ENCODE measurements at regions not wholly inside any gene's neighbourhood (a gene's known extent, or its start where the extent isn't known, plus 50 kb on each side); places are given as distances from the start of the nearest gene placed in this dataset.

DNA sequence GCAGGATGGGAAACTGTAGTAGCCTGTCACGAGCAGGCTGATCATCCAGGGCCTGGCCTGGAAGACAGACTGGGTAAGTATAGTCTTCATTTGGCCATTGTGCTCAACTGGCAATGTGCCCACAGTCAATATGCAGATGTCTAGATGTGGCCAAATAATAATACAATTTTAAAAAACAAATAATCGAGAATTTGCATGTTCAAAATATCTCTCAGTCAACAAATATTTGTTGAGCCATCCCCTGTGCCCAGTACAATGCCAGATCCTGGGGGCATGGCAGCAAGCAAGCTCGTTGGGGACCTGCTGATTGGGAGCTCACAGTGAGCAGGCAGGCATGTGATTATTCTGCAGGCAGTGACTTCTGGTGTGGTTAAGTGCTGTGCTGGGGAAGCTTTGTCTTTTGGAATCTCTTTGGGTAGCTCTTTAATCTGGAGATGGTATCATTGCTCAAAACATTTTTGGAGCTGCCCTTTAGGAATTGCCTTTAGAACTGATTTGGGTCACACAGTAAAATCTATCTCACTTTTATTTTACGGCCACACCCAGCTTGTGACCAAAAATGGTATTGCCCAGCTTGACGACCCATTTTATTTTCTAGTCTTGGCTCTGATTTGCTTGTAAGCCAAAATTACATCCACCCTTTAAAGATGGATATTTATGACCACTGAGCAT, 92.2 kb downstream of the PLCE1 start:
- intact Hi-C loops (cut with micrococcal nuclease) = no loop called here

DNA sequence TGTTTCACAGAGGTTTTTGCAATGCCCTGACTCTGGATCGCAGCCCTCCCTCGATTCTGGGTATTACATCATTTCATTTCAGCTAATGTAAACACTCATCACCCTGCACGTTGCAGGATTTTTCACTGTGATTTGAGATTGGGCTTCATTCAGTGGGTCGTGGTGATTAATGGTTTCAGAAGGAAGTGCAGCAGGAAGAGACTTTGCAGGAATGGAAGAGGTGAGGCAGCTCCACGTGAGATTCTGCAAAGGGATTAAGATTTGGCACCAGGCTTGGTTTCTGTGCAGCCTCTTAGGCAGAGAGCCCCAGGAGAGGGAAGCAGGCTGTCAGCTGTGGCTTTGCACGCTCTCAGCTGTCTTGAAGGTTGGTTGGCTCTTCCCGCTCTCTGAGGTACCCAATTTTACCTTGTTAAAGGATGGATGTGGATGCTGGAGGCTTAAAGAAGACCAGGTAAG, 95.2 kb downstream of the PLCE1 start:
- intact Hi-C loops (cut with micrococcal nuclease) = no loop called here

DNA sequence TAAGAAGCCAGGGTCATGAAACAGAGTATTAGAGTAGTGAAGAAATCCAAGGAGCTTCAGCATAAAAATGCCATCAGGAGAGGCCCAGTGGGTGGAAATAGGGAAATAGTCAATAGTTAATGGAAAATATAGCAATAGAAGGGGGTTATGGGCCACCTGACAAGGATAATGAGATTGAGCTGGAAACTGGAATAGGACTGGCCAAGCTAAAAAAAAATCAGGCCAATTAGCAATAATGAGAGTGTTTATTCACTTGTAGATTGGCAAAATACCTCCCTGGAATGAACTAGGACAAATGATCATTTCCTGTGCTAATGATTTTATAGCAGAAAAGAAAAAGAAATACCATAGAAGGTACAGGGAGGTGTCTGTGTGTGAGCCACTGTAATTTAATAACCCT, 97.9 kb downstream of the PLCE1 start:
- intact Hi-C loops (cut with micrococcal nuclease) = no loop called here

DNA sequence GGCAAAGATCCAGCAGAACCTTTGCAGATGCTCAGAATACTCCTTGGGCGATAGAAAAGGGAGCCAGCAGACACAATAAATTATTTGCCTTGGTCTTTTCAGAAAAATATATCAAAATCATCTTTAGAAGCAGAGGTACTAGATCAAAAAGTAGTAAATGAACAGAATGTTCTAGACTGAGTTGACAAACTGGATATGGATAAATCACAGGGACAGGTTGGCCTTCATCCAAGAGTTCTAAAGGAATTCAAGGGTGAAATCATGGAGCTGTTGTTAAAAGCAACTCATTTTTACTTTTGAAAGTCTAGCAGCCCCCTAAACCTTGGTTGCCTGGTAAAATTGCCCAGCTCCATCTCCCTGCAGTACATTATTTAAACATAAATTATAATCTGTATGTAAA, 99.1 kb downstream of the PLCE1 start:
- intact Hi-C loops (cut with micrococcal nuclease) = no loop called here

DNA sequence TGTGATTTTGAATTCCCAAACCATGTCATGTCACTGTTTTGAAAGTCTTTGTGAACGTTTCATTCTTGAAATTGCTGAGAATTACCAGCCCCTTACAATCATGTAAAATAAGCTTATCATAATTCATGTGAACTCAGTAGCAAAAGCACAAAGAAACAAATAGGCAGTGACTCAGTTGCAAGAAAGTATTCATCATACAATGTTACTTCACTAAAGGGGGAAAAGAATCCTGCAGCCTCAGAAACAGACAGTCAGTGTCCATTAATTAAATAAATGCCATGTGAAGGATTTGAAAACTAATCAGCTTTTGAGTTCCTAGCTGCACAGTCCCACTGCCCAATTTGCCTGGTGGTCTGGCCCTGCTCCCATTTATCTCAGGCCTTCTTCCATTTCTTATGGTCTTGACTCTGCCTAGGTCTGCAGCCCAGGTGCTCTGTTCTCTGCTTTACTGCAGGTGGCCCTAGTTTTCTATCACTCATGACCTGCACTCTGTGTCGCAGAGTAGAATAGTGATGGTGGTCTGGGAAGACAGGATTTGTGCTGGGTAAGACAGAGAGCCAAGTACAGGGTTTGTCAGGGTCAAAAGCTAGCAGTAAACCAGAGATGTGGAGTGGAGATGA, 99.7 kb downstream of the PLCE1 start:
- intact Hi-C loops (cut with micrococcal nuclease) = no loop called here

DNA sequence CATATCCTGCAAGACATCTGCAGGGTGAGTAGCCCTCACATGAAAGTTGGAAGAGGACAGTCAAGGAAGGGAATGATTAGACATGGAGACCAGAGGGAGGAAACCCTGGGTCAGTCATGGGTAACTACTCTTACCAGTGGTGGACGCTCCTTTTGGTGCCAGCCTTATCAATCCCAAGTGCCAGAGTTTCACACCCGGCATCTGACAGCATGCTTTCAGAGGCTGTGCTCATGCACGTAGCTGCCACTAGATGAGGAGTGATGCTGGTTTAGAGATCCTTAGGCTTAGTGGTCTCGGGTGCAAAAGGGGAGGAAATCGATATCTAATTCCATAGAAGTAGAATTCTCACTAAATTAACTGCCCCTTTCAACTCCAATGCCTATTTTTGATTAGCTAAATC, 100.8 kb downstream of the PLCE1 start:
- intact Hi-C loops (cut with micrococcal nuclease) = no loop called here

DNA sequence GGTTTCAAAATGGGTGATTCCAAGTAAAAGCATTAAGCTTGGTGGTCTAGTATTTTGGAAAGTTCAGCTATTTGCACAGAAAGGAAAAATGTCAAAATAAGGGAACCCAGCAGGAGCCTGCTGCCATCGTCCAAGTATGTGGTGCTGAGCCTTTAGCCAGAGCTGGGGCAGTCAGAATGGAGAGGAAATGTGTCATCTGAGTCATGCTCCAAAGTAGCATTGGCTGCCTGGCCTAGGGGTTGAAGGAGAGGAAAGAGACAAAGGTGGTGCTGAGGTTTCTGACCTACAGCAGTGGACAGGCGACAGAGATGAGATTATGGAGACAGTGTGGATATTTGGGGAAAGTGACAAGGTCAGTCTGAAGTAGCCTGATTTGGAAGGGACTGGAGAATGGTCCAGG, 103.9 kb downstream of the PLCE1 start:
- intact Hi-C loops (cut with micrococcal nuclease) = no loop called here

DNA sequence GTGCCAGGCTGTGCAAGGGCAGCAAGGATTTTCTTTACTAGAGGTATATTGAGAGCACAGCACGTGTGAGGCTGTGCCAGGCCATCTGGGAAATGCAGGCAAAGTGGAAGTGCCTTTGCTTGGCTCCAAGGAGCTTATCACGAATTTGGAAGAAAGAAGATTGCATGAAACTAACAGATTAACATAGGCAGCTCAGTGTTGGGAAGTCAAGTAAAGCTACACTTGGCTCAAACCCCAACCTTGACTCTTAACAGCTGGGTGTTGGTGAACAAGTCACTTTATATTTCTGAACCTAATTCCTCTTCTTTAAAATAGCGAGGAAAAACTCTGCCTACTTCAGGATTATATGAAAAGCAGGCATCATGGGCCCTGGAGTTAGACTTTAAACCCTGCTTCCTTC, 105.2 kb downstream of the PLCE1 start:
- intact Hi-C loops (cut with micrococcal nuclease) = no loop called here

DNA sequence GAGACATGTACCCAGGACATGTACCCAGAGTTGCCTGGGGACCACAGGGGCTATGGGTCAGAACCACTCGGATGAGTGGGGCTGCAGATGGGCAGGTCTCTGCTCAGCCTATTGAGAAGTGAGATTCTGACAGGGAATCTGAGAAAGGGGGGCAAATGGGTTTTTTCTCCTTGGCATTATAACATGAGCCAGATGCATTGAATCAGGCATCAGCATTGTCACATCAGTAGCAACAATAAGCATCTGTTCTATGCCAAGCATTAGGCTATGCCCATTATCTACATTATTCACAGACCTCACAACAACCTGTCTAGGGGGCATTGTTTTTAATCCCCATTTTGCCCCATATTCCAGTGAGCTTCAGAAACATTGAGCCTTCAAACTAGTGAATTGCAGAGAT, 108.2 kb downstream of the PLCE1 start:
- intact Hi-C loops (cut with micrococcal nuclease) = no loop called here

DNA sequence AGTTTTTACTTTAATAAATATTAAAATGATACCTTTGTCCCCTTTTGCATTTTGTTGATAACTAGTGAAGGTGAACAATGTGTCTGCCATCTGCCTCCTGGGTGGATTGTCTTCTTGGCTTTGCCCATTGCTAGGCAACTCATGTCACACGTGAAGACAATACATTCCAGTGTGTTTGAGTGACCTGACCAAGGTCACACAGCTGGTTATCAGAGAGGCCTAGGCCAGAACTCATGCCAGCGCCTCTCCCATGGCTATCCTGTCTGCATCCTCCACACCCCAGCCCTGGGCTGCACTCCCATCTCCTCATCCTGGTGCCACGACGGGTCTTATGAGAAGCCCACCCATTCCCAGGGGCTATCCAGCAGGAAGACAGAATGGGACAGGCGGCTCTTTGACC, 108.7 kb downstream of the PLCE1 start:
- intact Hi-C loops (cut with micrococcal nuclease) = no loop called here

DNA sequence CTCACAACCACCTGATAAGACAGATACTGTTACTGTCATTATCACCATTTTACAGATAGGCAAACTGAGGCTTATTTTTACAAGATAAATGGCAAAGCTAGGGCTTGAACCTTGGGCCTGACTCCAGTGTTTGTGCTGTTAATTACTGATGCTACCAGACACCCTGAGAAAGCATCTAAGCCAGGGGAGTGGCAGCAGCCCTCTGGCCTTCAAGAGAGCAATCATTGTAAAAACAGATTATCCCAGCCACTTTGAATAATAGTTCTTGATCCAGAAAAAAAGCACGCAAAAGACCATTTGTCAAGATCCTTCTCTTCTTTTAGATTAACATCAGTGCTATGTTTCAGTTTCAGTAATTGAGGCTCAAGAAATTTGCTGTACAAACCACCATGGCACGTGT, 109.5 kb downstream of the PLCE1 start:
- intact Hi-C loops (cut with micrococcal nuclease) = no loop called here

DNA sequence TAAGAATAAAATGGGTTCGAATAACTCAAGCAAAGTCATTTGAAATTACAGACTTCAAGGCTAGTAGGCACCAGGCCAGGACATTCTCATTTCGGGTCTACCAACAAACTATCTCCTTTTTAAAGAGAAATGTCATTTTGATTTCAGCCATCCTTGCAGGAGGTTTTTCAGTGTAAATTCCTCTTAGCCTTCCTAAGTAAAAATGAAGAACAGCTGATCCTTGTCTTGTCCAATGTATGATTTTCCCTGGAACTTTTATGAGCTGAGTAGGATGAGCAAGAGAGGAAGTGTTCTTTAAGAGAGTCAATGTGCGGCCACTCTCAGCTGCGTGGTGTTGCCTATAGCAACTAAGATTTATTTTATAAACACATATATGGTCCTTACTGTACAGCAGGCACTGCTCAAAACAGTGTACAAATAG, 110.1 kb downstream of the PLCE1 start:
- intact Hi-C loops (cut with micrococcal nuclease) = no loop called here

DNA sequence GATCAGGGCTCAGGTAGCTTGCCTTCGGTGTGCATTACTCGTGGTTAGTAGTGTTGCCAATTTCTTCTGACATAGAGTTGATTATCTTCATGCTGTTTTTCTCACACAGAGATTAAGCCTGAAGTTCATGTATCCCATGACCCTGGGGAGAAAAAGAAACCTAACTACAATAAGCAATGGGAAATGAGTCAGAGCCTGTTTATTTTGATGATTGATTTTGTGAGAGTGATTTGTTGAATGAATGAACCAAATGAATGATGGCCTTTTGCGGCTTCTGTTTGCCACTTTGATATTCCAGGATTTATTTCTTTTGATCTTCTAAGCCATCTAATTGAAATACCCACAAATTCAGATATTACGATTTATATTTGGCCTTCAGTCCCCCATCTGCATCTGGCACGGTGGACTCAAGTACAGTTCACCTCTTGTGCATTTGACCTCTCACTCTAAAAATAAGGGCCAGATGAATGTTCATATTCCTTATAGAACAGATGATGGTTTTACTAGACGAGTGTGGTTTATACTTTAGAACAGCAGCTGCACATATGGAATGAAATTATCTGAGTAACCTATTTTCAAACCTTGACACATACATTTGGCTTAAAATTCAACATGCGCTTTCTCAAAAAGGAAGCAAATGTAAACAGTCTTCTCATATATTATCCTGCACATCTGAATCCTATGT, 110.7 kb downstream of the PLCE1 start:
- intact Hi-C loops (cut with micrococcal nuclease) = no loop called here

DNA sequence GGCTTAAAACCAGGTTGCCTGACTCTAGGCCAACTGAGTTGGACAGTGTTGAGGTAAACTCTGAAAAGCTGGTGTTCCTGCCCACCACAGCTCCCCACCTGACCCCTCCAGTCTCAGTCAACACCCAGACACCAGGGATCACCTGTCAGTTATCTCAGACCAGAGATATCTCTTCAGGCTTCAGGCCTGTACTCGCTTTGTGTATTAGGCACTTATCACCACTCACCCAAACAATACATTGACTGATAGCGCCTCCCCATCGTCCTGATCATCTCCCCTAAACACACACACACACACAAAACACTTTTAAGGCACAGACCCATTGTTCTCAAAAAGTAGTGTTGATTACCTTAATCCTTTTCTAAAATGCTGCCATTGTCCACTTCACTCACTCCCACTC, 111.5 kb downstream of the PLCE1 start:
- intact Hi-C loops (cut with micrococcal nuclease) = no loop called here

DNA sequence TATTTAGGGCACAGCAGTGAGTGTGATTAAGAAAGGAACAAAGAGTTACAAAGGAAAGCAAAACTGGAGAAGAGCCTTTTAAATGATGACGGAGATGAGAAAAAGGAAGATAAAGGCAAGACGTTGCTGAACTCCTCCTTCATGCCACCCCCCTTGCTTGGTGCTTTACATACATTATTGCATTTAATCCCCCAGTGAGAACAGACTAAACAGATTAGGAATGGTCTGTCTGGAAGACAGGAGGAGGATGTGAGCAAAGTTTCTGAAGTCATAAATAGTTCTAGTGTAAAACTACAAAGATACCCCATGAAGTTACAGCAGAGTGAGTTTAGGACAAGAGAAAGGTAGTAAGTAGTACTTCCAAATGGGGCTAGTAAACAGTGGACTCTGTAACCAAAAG, 113.5 kb downstream of the PLCE1 start:
- intact Hi-C loops (cut with micrococcal nuclease) = no loop called here

DNA sequence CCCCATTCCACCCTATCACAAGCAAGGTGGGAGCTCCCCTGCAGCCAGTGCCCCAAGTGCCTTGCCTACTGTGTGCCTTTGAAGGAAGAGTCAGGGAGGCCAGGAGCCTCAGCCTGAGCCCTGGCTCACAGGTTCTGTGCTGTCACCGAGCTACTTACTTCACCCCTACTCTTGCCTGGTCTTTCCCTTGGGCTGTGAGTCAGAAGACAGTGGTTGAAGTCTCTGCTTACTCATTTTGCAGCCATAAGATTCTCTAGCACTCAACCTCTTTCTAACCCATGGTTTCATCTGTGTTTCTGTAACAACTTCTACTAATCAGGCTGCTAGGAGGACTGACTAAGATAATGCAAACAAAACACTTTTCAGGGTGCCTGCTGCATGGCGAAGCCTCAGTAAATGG, 114.5 kb downstream of the PLCE1 start:
- intact Hi-C loops (cut with micrococcal nuclease) = no loop called here

DNA sequence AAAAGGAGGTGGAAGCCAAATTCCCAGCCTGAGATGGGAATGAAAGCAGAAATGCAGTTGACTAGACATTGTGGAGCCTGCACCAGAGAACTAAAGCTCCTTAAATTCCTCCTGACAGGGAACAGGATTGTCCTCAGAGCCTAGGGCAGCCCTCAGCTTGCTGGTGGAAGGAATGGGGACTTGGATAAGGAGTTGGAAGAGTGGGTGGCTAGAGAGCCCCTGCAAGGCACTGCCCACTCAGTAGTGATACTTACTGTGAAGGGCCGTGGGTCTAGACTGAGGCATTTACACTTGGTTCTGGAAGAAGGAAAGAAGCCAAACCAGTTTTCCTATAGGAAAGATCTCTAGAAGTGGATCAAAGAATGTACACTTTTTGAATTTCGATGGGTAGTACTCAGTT, 117.6 kb downstream of the PLCE1 start:
- intact Hi-C loops (cut with micrococcal nuclease) = no loop called here

DNA sequence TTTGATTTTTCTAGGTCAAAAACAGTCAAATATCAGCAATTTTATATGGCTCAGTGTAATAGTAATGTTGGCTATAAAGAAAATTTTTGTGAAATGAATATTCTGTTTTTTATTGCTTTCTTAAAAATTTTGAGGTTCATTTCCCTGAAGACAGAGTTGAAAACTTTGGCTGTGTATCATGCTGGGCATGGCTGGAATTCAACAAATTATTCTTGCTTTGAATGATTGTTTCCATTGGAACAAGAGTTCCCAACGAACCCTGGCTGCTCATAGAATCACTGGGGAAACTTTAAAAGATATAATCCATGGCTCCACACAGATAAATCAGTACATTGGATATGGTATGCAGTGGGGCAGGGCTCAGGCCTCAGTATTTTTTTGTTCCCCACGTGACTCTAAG, 118.6 kb downstream of the PLCE1 start:
- intact Hi-C loops (cut with micrococcal nuclease) = no loop called here

DNA sequence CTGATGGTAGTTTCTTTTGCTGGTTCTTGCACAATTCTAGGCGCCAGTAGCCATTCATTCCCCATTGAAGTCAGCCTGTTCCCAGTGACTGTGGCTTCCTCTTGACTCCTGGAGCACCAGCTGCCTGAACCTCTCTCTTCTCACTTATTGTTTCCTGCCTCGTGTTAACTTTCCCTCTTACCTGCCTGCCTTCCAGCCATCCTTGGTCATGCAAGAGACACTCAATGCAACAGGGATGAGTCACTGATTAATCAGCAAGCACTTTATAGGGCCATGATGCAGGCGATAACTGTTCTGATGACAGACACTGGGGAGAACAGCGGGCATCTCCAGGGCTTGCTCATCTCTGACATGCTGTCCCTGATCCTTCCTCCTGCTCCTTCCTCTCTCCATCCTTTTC, 122.0 kb downstream of the PLCE1 start:
- intact Hi-C loops (cut with micrococcal nuclease) = no loop called here

DNA sequence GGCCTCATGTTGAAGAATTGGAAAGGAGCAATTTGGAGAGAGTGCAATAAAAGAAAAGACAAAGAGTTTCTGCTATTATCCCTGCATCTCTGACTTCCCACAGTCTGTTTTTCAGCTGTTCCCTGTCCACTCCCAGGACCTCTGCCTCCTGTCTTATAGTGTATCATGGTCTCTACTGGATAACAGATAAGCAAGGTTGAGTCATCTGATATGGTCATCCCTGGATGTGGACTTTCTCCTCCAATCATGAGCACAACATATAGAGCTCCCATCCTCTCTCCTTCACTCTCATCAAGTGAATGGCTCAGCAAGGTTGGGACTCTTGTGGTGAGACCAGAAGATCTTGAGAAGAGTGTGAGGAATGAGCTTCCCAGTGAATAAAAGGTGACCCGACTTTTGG, 123.1 kb downstream of the PLCE1 start:
- intact Hi-C loops (cut with micrococcal nuclease) = no loop called here

DNA sequence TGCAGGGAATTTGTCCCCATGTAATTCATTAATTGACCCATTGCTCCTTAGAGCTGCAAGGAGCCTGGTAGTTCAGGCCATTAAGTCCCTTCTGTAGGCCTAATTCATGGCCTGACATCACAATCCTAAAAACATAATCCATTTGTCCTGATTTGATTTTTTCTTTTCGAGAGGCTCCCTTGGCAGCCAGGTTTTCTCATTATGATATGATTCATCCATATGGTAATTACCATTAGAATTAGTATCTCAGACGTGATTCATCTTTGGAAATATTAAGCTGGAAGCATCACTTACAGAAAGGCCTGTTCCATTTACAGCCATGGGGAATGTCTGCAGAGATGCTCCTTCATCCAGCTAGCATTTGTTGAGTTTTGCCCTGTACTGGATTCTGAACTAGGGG, 128.5 kb downstream of the PLCE1 start:
- intact Hi-C loops (cut with micrococcal nuclease) = no loop called here

DNA sequence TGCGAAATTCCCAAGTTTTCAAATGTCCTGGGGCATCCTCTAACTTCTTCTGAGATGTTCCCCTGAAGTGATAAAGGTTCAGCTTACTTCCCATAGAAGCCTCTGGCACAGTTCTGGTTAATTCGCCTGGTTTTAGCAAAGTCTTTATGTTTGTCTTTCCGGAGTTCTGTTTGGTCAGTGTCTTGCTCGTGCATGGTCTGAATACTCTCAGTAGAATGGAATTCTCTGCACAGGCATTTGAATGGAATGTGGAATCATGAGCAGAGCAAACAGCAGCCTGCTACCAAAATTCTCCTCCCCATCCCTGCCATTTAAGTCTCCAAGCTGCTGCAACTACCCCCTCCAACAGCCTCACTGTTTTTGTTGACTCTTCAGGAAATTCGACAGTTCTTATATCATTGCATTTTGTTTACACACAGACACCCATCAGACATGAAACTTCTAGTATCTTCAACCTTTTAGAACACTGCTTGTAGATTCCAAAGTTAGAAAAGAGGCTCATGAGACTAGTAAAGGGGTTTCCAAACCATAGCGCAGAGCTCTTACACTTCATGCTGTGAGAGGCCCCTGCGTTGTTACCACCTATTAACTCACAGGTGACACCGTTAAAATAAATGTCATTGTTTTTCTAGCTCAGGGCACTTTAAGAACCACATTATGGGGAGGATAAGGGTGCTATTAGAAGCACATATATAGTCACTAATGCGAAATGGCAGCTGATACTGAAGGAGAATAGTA, 129.7 kb downstream of the PLCE1 start:
- intact Hi-C loops (cut with micrococcal nuclease) = no loop called here
